GM12865 (cell line): ENCODE measurements at regions not wholly inside any gene's neighbourhood (a gene's known extent, or its start where the extent isn't known, plus 50 kb on each side); places are given as distances from the start of the nearest gene placed in this dataset.

Source experiments
- DNase-seq: peaks from one replicate; pipeline ENCODE4 v3.0.0; 2010; ENCODE audit warnings: low read depth
- H3K4me3 ChIP-seq: 2 replicates; pipeline ENCODE4 v1.5.1; 2011; ENCODE audit warnings: mild to moderate bottlenecking, low read depth, low read length, control low read depth
- CTCF ChIP-seq: IDR thresholded peaks from 2 replicates; pipeline ENCODE4 v1.5.1; 2011; ENCODE audit warnings: low read length, control low read depth, low read depth, inconsistent platforms; ENCODE audit not compliant: insufficient read depth; ENCODE audit errors: missing control alignments

- DNase-seq: no peak
- H3K4me3 ChIP-seq: no peak overlapping the region
- TF ChIP-seq CTCF: no peak
Observed at GRCh38 chr1:163442231-163442879, 120.6 kb downstream of the NUF2 start.

- no peak overlapping the region for H3K4me3 ChIP-seq
- TF ChIP-seq CTCF: no peak
- DNase-seq: no peak
Observed at GRCh38 chr1:163442895-163443294, 121.1 kb downstream of the NUF2 start.

GRCh38 chr1:163443863-163444262, 122.1 kb downstream of the NUF2 start:
- no peak for DNase-seq
- no peak for TF ChIP-seq CTCF
- H3K4me3 ChIP-seq: no peak overlapping the region

GRCh38 chr1:163444665-163445064, 122.9 kb downstream of the NUF2 start:
- DNase-seq: no peak
- TF ChIP-seq CTCF: no peak

GRCh38 chr1:163450986-163451385, 129.2 kb downstream of the NUF2 start:
- no peak overlapping the region for H3K4me3 ChIP-seq
- no peak for TF ChIP-seq CTCF
- no peak for DNase-seq

More at GRCh38 chr1:163444665-163445064, 122.9 kb downstream of the NUF2 start:
- H3K4me3 ChIP-seq: no peak overlapping the region

GRCh38 chr1:163459539-163459938, 137.8 kb downstream of the NUF2 start:
- no peak for DNase-seq
- no peak overlapping the region for H3K4me3 ChIP-seq
- no peak for TF ChIP-seq CTCF

GRCh38 chr1:163467289-163467688, 145.5 kb downstream of the NUF2 start:
- H3K4me3 ChIP-seq: no peak overlapping the region
- DNase-seq: no peak
- no peak for TF ChIP-seq CTCF
